Endothelial cell of umbilical vein (primary cell): ENCODE measurements at regions not wholly inside any gene's neighbourhood (a gene's known extent, or its start where the extent isn't known, plus 50 kb on each side); places are given as distances from the start of the nearest gene placed in this dataset.

ENCODE experiments used
- BruUV-seq: library from RNA; stranded (reverse); fragments of 400-500 nt; replicated peaks from 2 replicates; lab custom pipeline; 2021; lab: Mats Ljungman, UMichigan
- CTCF ChIA-PET: fragments of 300-600, 350-600 bp; sonication (Branson Sonifier 250); formaldehyde crosslinking; loops from one replicate; lab custom pipeline; 2021; ENCODE audit warnings: antibody characterized with exemption, inconsistent platforms; lab: Charles Lee
- POLR2A ChIA-PET: fragments of 300-600, 350-600 bp; sonication (Branson Sonifier 250); formaldehyde crosslinking; loops from one replicate; lab custom pipeline; 2021; ENCODE audit warnings: antibody characterized with exemption, inconsistent platforms; lab: Charles Lee
- DNase-seq: peaks from one replicate; pipeline ENCODE4 v3.0.0-alpha.2; 2011; ENCODE audit warnings: low read depth, low spot score
- FAIRE-seq: peaks from 2 replicates; lab custom pipeline; 2011; peaks lifted over from hg19 to GRCh38; lab: Jason Lieb, UNC
- H2AFZ ChIP-seq: 2 replicates; pipeline ENCODE4 v1.6.0; 2012; ENCODE audit warnings: low read depth, low read length, control low read depth, inconsistent platforms
- H3K27ac ChIP-seq: 2 replicates; pipeline ENCODE4 v1.5.1; 2011; ENCODE audit warnings: low read depth, mild to moderate bottlenecking, control low read depth, low read length, moderate library complexity; ENCODE audit not compliant: insufficient read depth
- H3K27me3 ChIP-seq, 2 experiments: 2 replicates each; pipeline versions ENCODE4 v1.6.0 to v1.6.1; 2011; ENCODE audit warnings: low read length in 2 of 2, mixed read lengths in 1 of 2; ENCODE audit not compliant: control insufficient read depth in 2 of 2, insufficient read depth in 2 of 2
- H3K36me3 ChIP-seq, 2 experiments: 2 replicates in 1 of 2; 3 replicates in 1 of 2; pipeline ENCODE4 v1.5.1; 2011; ENCODE audit warnings: low read length in 2 of 2, mild to moderate bottlenecking in 1 of 2, moderate library complexity in 1 of 2; ENCODE audit not compliant: control insufficient read depth in 2 of 2, insufficient read depth in 2 of 2; ENCODE audit errors: extremely low read depth in 1 of 2
- H3K4me1 ChIP-seq: 3 replicates; pipeline ENCODE4 v1.5.1; 2011; ENCODE audit warnings: mild to moderate bottlenecking, low read length; ENCODE audit not compliant: control insufficient read depth, insufficient read depth; ENCODE audit errors: extremely low read depth
- H3K4me2 ChIP-seq: 2 replicates; pipeline ENCODE4 v1.6.1; 2011; ENCODE audit warnings: low read length, control low read depth, mixed read lengths; ENCODE audit not compliant: insufficient read depth
- H3K4me3 ChIP-seq, 3 experiments: fragments of 200-600 bp in 1 of 3; sonication (generic), shearing (Covaris generic) in 1 of 3; replicated peaks in 1 of 3; 2 replicates each; pipeline ENCODE4 v1.5.1; 2011 to 2016; ENCODE audit warnings: control low read depth in 3 of 3, low read length in 3 of 3, mild to moderate bottlenecking in 2 of 3, inconsistent platforms in 1 of 3, low read depth in 1 of 3, moderate library complexity in 1 of 3; ENCODE audit not compliant: insufficient read depth in 1 of 3
- H3K79me2 ChIP-seq: 2 replicates; pipeline ENCODE4 v1.6.0; 2012; ENCODE audit warnings: low read length, inconsistent platforms; ENCODE audit not compliant: control insufficient read depth, insufficient read depth
- H3K9ac ChIP-seq: replicated peaks from 2 replicates; pipeline ENCODE3; 2011; ENCODE audit warnings: low read length, control low read depth; ENCODE audit not compliant: insufficient read depth; ENCODE audit errors: extremely low read depth
- H3K9me1 ChIP-seq: replicated peaks from 3 replicates; pipeline ENCODE4 v1.6.0; 2011; ENCODE audit warnings: mild to moderate bottlenecking, low read length; ENCODE audit not compliant: control insufficient read depth, insufficient read depth; ENCODE audit errors: extremely low read depth
- H3K9me3 ChIP-seq: replicated peaks from 2 replicates; pipeline ENCODE4 v1.5.1; 2012; ENCODE audit warnings: low read length, inconsistent platforms; ENCODE audit not compliant: control insufficient read depth, insufficient read depth
- H4K20me1 ChIP-seq: replicated peaks from 2 replicates; pipeline ENCODE3; 2011; ENCODE audit warnings: mild to moderate bottlenecking, low read length; ENCODE audit not compliant: control insufficient read depth, insufficient read depth; ENCODE audit errors: extremely low read depth
- CTCF ChIP-seq, 2 donors: IDR thresholded peaks; 1 replicate in 1 of 2; 2 replicates in 1 of 2; pipeline ENCODE4 v1.5.1; 2011; ENCODE audit warnings: low read length in 2 of 2, mild to moderate bottlenecking in 2 of 2, moderate library complexity in 2 of 2, control low read depth in 1 of 2, inconsistent platforms in 1 of 2, low read depth in 1 of 2; ENCODE audit not compliant: insufficient read depth in 1 of 2; ENCODE audit errors: extremely low read depth in 1 of 2
- EZH2 ChIP-seq: IDR thresholded peaks from 2 replicates; pipeline ENCODE4 v1.6.1; 2012; ENCODE audit warnings: borderline replicate concordance, low read depth, mild to moderate bottlenecking, moderate library complexity, low read length, inconsistent platforms; ENCODE audit not compliant: severe bottlenecking
- FOS ChIP-seq: IDR thresholded peaks from 2 replicates; pipeline ENCODE4 v1.6.1; 2011; ENCODE audit warnings: mild to moderate bottlenecking, low read length, moderate library complexity, borderline replicate concordance; ENCODE audit not compliant: insufficient read depth
- GATA2 ChIP-seq: IDR thresholded peaks from 2 replicates; pipeline ENCODE4 v1.7.0; 2011; ENCODE audit warnings: low read depth, mild to moderate bottlenecking, moderate library complexity, mixed read lengths, low read length; ENCODE audit not compliant: insufficient read length, insufficient read depth
- JUN ChIP-seq: IDR thresholded peaks from 2 replicates; pipeline ENCODE4 v1.6.1; 2011; ENCODE audit warnings: borderline replicate concordance, low read depth; ENCODE audit not compliant: insufficient read length, insufficient read depth
- MAX ChIP-seq: IDR thresholded peaks from 2 replicates; pipeline ENCODE4 v1.6.1; 2011; ENCODE audit not compliant: insufficient read depth, insufficient read length
- MYC ChIP-seq: IDR thresholded peaks from one replicate; pipeline ENCODE4 v1.6.1; 2011; ENCODE audit warnings: mild to moderate bottlenecking, low read depth, low read length
- POLR2A ChIP-seq: IDR thresholded peaks from 2 replicates; pipeline ENCODE4 v1.6.1; 2012; ENCODE audit warnings: low read depth, mild to moderate bottlenecking, control low read depth, low read length
- POLR2AphosphoS5 ChIP-seq: IDR thresholded peaks from 2 replicates; pipeline ENCODE4 v1.6.1; 2012; ENCODE audit warnings: low read depth, mild to moderate bottlenecking, control low read depth, low read length, moderate library complexity; ENCODE audit not compliant: insufficient read depth
- dilution Hi-C: fragments of 300-500 bp; cut with MboI; formaldehyde crosslinking; loops from one replicate; pipeline ENCODE4 v1.15.0; 2019; ENCODE audit warnings: low sequenced_read_pairs; ENCODE audit not compliant: extremely low pct_ligation_motif_present
- intact Hi-C: fragments of 100-400 bp; cut with micrococcal nuclease; formaldehyde crosslinking; loops from one replicate; pipeline ENCODE4 v1.10.0; 2022

GRCh38 chr15:87490666-87491065, 765.9 kb downstream of the NTRK3 start:
- no peak for TF ChIP-seq EZH2
- TF ChIP-seq MAX, result no peak
- TF ChIP-seq POLR2A, result no peak
- TF ChIP-seq CTCF (IDR thresholded peaks at IDR 0.05; ENCODE audit: extremely low read depth in 1 of 2, insufficient read depth in 1 of 2, low read depth in 1 of 2, low read length in 2 of 2), result no peak
- TF ChIP-seq MYC, result no peak
- TF ChIP-seq JUN, result no peak
- TF ChIP-seq FOS, result no peak
- TF ChIP-seq POLR2AphosphoS5, result no peak
- no peak for TF ChIP-seq GATA2
- no peak overlapping the region for H2AFZ ChIP-seq
- H3K9me3 ChIP-seq, result peaks cover 5% of the 10 kb centered on the region
- no peaks in the 10 kb centered on the region for H3K79me2 ChIP-seq
- no peak for DNase-seq
- H3K9ac ChIP-seq, result no peak overlapping the region
- H3K9me1 ChIP-seq, result no peaks in the 10 kb centered on the region
- no peaks in the 10 kb centered on the region for H4K20me1 ChIP-seq
- dilution Hi-C loops, result no loop called here
- H3K4me2 ChIP-seq, result no peak overlapping the region
- ChIA-PET POLR2A (no interaction called here), CTCF (no interaction called here)
- no peak overlapping the region for H3K4me3 ChIP-seq
- no TSS peak for BruUV-seq
- no peaks in the 10 kb centered on the region for H3K27me3 ChIP-seq
- no peak overlapping the region for H3K27ac ChIP-seq
- intact Hi-C loops, result loop anchor here (5.0 kb wide), 1 partner anchor 372 kb away; no protein-coding TSS in a partner anchor
- no peak for FAIRE-seq
- no peaks in the 10 kb centered on the region for H3K4me1 ChIP-seq
- H3K36me3 ChIP-seq, result no peaks in the 10 kb centered on the region
